ENCODE measurements at regions not wholly inside any gene's neighbourhood (a gene's known extent, or its start where the extent isn't known, plus 50 kb on each side); places are given as distances from the start of the nearest gene placed in this dataset.

DNA sequence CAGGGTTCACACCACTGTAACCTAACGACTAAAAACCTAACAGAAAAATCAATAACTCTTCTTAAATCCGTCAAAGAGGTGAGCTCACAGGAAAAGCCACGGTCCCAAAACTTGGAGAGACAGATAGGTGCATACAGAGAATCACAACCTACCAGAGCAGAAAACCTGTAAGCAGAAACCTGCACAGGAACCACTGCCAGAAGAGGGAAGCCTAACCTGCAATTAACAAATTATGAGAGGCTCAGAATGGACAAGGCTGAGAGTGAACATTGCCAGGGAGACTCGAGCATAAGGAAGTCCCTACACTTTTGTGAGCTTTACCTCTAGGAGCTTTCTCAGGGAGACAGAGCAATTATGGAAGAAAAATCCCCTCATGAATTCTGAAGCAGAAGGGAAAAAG is 156.2 kb upstream of the NETO1 start:
- TF ChIP-seq JUNB (IDR thresholded peaks at IDR 0.05; ENCODE audit: unreplicated experiment), result no peak
- TF ChIP-seq, protein P1, sequence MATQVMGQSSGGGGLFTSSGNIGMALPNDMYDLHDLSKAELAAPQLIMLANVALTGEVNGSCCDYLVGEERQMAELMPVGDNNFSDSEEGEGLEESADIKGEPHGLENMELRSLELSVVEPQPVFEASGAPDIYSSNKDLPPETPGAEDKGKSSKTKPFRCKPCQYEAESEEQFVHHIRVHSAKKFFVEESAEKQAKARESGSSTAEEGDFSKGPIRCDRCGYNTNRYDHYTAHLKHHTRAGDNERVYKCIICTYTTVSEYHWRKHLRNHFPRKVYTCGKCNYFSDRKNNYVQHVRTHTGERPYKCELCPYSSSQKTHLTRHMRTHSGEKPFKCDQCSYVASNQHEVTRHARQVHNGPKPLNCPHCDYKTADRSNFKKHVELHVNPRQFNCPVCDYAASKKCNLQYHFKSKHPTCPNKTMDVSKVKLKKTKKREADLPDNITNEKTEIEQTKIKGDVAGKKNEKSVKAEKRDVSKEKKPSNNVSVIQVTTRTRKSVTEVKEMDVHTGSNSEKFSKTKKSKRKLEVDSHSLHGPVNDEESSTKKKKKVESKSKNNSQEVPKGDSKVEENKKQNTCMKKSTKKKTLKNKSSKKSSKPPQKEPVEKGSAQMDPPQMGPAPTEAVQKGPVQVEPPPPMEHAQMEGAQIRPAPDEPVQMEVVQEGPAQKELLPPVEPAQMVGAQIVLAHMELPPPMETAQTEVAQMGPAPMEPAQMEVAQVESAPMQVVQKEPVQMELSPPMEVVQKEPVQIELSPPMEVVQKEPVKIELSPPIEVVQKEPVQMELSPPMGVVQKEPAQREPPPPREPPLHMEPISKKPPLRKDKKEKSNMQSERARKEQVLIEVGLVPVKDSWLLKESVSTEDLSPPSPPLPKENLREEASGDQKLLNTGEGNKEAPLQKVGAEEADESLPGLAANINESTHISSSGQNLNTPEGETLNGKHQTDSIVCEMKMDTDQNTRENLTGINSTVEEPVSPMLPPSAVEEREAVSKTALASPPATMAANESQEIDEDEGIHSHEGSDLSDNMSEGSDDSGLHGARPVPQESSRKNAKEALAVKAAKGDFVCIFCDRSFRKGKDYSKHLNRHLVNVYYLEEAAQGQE (IDR thresholded peaks at IDR 0.05; ENCODE audit: unreplicated experiment), result no peak
- TF ChIP-seq, protein P2, sequence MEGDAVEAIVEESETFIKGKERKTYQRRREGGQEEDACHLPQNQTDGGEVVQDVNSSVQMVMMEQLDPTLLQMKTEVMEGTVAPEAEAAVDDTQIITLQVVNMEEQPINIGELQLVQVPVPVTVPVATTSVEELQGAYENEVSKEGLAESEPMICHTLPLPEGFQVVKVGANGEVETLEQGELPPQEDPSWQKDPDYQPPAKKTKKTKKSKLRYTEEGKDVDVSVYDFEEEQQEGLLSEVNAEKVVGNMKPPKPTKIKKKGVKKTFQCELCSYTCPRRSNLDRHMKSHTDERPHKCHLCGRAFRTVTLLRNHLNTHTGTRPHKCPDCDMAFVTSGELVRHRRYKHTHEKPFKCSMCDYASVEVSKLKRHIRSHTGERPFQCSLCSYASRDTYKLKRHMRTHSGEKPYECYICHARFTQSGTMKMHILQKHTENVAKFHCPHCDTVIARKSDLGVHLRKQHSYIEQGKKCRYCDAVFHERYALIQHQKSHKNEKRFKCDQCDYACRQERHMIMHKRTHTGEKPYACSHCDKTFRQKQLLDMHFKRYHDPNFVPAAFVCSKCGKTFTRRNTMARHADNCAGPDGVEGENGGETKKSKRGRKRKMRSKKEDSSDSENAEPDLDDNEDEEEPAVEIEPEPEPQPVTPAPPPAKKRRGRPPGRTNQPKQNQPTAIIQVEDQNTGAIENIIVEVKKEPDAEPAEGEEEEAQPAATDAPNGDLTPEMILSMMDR (conservative IDR thresholded peaks at IDR 0.05; ENCODE audit: low read depth in 2 of 2), result no peak
- TF ChIP-seq EZH2 (IDR thresholded peaks at IDR 0.05; ENCODE audit: low read depth, unreplicated experiment), result no peak

Measured in GM23338 (cell line).